ENCODE measurements at regions not wholly inside any gene's neighbourhood (a gene's known extent, or its start where the extent isn't known, plus 50 kb on each side); places are given as distances from the start of the nearest gene placed in this dataset.

DNA sequence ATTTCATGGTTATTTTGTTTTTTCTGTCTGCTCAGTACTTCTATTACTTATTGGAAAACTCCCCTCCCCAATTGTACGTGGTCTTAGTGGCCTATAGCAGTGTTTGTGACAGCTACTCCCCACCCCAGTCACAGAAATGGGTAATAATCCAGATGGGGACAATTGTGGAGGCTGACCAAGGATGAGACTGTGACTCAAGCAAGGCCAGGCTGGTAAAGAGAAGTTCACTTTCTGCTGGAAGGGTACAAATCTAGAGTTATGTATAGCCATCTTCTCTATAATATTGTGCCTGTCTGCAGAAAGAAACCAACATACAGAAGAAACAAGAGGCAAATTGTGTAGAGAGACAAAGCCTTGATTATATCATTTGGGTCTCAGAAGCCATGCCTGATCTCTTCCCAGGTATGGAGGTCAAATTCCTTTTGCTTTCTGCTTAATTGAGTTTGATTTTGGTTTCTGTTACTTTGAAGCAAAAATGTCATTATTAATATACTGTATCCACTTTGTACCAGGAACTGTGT is 270.4 kb downstream of the HLX start:
- no peak overlapping the region for H3K4me3 ChIP-seq (ENCODE audit: low read length in 2 of 2)
- H3K9me3 ChIP-seq (ENCODE audit: control insufficient read depth in 2 of 2, insufficient read depth in 1 of 2, low read length in 1 of 2): no peaks in the 10 kb centered on the region
- 91% methylated on average over 1 of the region's 1 CpG for WGBS
- no peaks in the 10 kb centered on the region for H3K4me1 ChIP-seq (ENCODE audit: control insufficient read depth in 2 of 2, insufficient read depth in 2 of 2, low read length in 2 of 2)
- H3K36me3 ChIP-seq (ENCODE audit: control insufficient read depth in 2 of 2, insufficient read depth in 2 of 2, low read length in 1 of 2): no peaks in the 10 kb centered on the region
- no peaks in the 10 kb centered on the region for H3K27me3 ChIP-seq (ENCODE audit: control insufficient read depth in 2 of 2, insufficient read depth in 1 of 2, low read length in 1 of 2)
- no peak for DNase-seq (ENCODE audit: low read depth in 6 of 9, low spot score in 9 of 9)
- H3K27ac ChIP-seq (ENCODE audit: low read depth in 1 of 2, low read length in 1 of 2): no peak overlapping the region

DNA sequence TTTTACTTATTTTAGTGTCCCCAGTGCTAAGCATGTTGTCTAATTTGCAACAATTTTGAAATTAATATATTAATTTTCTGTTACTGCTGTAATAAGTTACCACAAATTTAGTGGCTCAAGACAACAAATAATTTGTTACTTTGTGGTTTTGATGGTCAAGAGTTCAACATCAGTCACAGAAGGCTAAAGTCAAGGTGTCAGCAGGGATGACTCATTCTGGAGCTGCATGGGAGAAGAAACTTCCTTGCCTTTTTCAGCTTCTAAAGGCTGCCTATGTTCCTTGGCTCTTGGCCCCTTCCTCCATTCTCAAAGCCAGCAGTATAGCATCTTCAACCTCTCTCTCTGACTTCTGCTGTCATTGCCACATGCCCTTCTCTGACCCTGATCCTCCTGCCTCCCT is 271.8 kb downstream of the HLX start:
- Histone ChIP-seq H3K36me3 (ENCODE audit: control insufficient read depth in 2 of 2, insufficient read depth in 2 of 2, low read length in 1 of 2) (no peaks in the 10 kb centered on the region), H3K9me3 (ENCODE audit: control insufficient read depth in 2 of 2, insufficient read depth in 1 of 2, low read length in 1 of 2) (no peaks in the 10 kb centered on the region), H3K4me3 (ENCODE audit: low read length in 2 of 2) (no peak overlapping the region), H3K4me1 (ENCODE audit: control insufficient read depth in 2 of 2, insufficient read depth in 2 of 2, low read length in 2 of 2) (no peaks in the 10 kb centered on the region), H3K27ac (ENCODE audit: low read depth in 1 of 2, low read length in 1 of 2) (no peak overlapping the region), H3K27me3 (ENCODE audit: control insufficient read depth in 2 of 2, insufficient read depth in 1 of 2, low read length in 1 of 2) (no peaks in the 10 kb centered on the region)
- no peak for DNase-seq (ENCODE audit: low read depth in 6 of 9, low spot score in 9 of 9)

GRCh38 chr1:221154932-221155331 is 275.7 kb downstream of the HLX start:
- Histone ChIP-seq H3K9me3 (ENCODE audit: control insufficient read depth in 2 of 2, insufficient read depth in 1 of 2, low read length in 1 of 2) (no peaks in the 10 kb centered on the region), H3K27ac (ENCODE audit: low read depth in 1 of 2, low read length in 1 of 2) (no peak overlapping the region), H3K4me3 (ENCODE audit: low read length in 2 of 2) (no peak overlapping the region), H3K4me1 (ENCODE audit: control insufficient read depth in 2 of 2, insufficient read depth in 2 of 2, low read length in 2 of 2) (no peaks in the 10 kb centered on the region), H3K36me3 (ENCODE audit: control insufficient read depth in 2 of 2, insufficient read depth in 2 of 2, low read length in 1 of 2) (no peaks in the 10 kb centered on the region), H3K27me3 (ENCODE audit: control insufficient read depth in 2 of 2, insufficient read depth in 1 of 2, low read length in 1 of 2) (no peaks in the 10 kb centered on the region)
- DNase-seq (ENCODE audit: low read depth in 6 of 9, low spot score in 9 of 9): no peak
- 91% methylated on average over 1 of the region's 1 CpG for WGBS

DNA sequence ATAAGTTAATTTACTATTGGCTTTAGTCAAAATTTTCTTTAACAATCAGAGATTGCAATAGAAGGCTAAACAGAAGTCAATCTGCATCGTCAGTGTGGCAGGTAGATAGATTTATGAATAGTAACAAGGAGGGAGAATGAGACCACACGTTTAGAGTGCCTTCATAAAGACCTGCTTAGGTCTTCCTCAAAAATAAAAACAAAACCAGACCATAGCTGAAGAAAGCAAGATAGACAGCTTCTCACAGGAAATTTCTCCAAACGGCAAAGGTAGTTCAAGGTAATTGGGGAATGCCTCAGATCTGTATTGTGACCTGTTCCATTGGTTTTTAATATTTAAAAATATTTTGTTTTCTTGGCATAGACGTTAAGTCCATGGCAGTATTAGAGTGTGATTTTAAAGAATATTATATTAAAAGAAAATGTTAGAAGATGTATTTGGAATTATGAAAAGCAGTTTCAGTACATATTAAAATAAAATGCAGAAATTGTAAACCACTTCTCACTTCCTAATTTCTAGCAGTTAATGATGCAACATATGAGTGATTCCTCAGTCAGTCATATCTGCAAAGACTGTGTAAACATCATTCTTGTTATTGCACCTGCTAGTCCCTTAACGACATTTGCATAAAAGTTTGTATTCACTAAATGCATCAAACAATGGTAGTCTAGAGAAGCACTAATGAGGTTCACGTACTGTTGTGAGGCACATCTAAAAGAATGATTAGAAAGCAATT is 278.0 kb downstream of the HLX start:
- H3K4me1 ChIP-seq (ENCODE audit: control insufficient read depth in 2 of 2, insufficient read depth in 2 of 2, low read length in 2 of 2): no peaks in the 10 kb centered on the region
- H3K36me3 ChIP-seq (ENCODE audit: control insufficient read depth in 2 of 2, insufficient read depth in 2 of 2, low read length in 1 of 2): no peaks in the 10 kb centered on the region
- no peaks in the 10 kb centered on the region for H3K9me3 ChIP-seq (ENCODE audit: control insufficient read depth in 2 of 2, insufficient read depth in 1 of 2, low read length in 1 of 2)
- no peak overlapping the region for H3K27ac ChIP-seq (ENCODE audit: low read depth in 1 of 2, low read length in 1 of 2)
- no peak for DNase-seq (ENCODE audit: low read depth in 6 of 9, low spot score in 9 of 9)
- WGBS: 62% methylated on average over 6 of the region's 6 CpGs
- no peaks in the 10 kb centered on the region for H3K27me3 ChIP-seq (ENCODE audit: control insufficient read depth in 2 of 2, insufficient read depth in 1 of 2, low read length in 1 of 2)
- H3K4me3 ChIP-seq (ENCODE audit: low read length in 2 of 2): no peak overlapping the region

GRCh38 chr1:221159608-221160007 is 280.4 kb downstream of the HLX start:
- H3K4me3 ChIP-seq (ENCODE audit: low read length in 2 of 2): no peak overlapping the region
- H3K27ac ChIP-seq (ENCODE audit: low read depth in 1 of 2, low read length in 1 of 2): no peak overlapping the region
- DNase-seq (ENCODE audit: low read depth in 6 of 9, low spot score in 9 of 9): no peak
- H3K4me1 ChIP-seq (ENCODE audit: control insufficient read depth in 2 of 2, insufficient read depth in 2 of 2, low read length in 2 of 2): no peaks in the 10 kb centered on the region
- H3K27me3 ChIP-seq (ENCODE audit: control insufficient read depth in 2 of 2, insufficient read depth in 1 of 2, low read length in 1 of 2): no peaks in the 10 kb centered on the region
- WGBS: 100% methylated on average over 2 of the region's 2 CpGs
- H3K36me3 ChIP-seq (ENCODE audit: control insufficient read depth in 2 of 2, insufficient read depth in 2 of 2, low read length in 1 of 2): no peaks in the 10 kb centered on the region
- no peaks in the 10 kb centered on the region for H3K9me3 ChIP-seq (ENCODE audit: control insufficient read depth in 2 of 2, insufficient read depth in 1 of 2, low read length in 1 of 2)

GRCh38 chr1:221161571-221162041 is 282.4 kb downstream of the HLX start:
- 87% methylated on average over 1 of the region's 1 CpG for WGBS

GRCh38 chr1:221162352-221162751 is 283.1 kb downstream of the HLX start:
- Histone ChIP-seq H3K36me3 (ENCODE audit: control insufficient read depth in 2 of 2, insufficient read depth in 2 of 2, low read length in 1 of 2) (no peaks in the 10 kb centered on the region), H3K9me3 (ENCODE audit: control insufficient read depth in 2 of 2, insufficient read depth in 1 of 2, low read length in 1 of 2) (no peaks in the 10 kb centered on the region), H3K4me1 (ENCODE audit: control insufficient read depth in 2 of 2, insufficient read depth in 2 of 2, low read length in 2 of 2) (no peaks in the 10 kb centered on the region), H3K4me3 (ENCODE audit: low read length in 2 of 2) (no peak overlapping the region), H3K27me3 (ENCODE audit: control insufficient read depth in 2 of 2, insufficient read depth in 1 of 2, low read length in 1 of 2) (no peaks in the 10 kb centered on the region), H3K27ac (ENCODE audit: low read depth in 1 of 2, low read length in 1 of 2) (no peak overlapping the region)
- DNase-seq (ENCODE audit: low read depth in 6 of 9, low spot score in 9 of 9): no peak
- WGBS: 94% methylated on average over 2 of the region's 2 CpGs

More at GRCh38 chr1:221161571-221162041, 282.4 kb downstream of the HLX start:
- Histone ChIP-seq H3K27me3 (ENCODE audit: control insufficient read depth in 2 of 2, insufficient read depth in 1 of 2, low read length in 1 of 2) (no peaks in the 10 kb centered on the region), H3K27ac (ENCODE audit: low read depth in 1 of 2, low read length in 1 of 2) (no peak overlapping the region), H3K4me3 (ENCODE audit: low read length in 2 of 2) (no peak overlapping the region), H3K9me3 (ENCODE audit: control insufficient read depth in 2 of 2, insufficient read depth in 1 of 2, low read length in 1 of 2) (no peaks in the 10 kb centered on the region), H3K4me1 (ENCODE audit: control insufficient read depth in 2 of 2, insufficient read depth in 2 of 2, low read length in 2 of 2) (no peaks in the 10 kb centered on the region), H3K36me3 (ENCODE audit: control insufficient read depth in 2 of 2, insufficient read depth in 2 of 2, low read length in 1 of 2) (no peaks in the 10 kb centered on the region)
- DNase-seq (ENCODE audit: low read depth in 6 of 9, low spot score in 9 of 9): no peak

- Histone ChIP-seq H3K4me3 (ENCODE audit: low read length in 2 of 2) (no peak overlapping the region), H3K9me3 (ENCODE audit: control insufficient read depth in 2 of 2, insufficient read depth in 1 of 2, low read length in 1 of 2) (no peaks in the 10 kb centered on the region), H3K27ac (ENCODE audit: low read depth in 1 of 2, low read length in 1 of 2) (no peak overlapping the region), H3K4me1 (ENCODE audit: control insufficient read depth in 2 of 2, insufficient read depth in 2 of 2, low read length in 2 of 2) (no peaks in the 10 kb centered on the region), H3K27me3 (ENCODE audit: control insufficient read depth in 2 of 2, insufficient read depth in 1 of 2, low read length in 1 of 2) (no peaks in the 10 kb centered on the region), H3K36me3 (ENCODE audit: control insufficient read depth in 2 of 2, insufficient read depth in 2 of 2, low read length in 1 of 2) (no peaks in the 10 kb centered on the region)
- no peak for DNase-seq (ENCODE audit: low read depth in 6 of 9, low spot score in 9 of 9)
- 95% methylated on average over 2 of the region's 2 CpGs for WGBS
These were observed 283.7 kb downstream of the HLX start for GRCh38 chr1:221162939-221163338.

GRCh38 chr1:221164029-221164428 is 284.8 kb downstream of the HLX start:
- H3K9me3 ChIP-seq (ENCODE audit: control insufficient read depth in 2 of 2, insufficient read depth in 1 of 2, low read length in 1 of 2): no peaks in the 10 kb centered on the region
- no peak for DNase-seq (ENCODE audit: low read depth in 6 of 9, low spot score in 9 of 9)
- H3K27me3 ChIP-seq (ENCODE audit: control insufficient read depth in 2 of 2, insufficient read depth in 1 of 2, low read length in 1 of 2): no peaks in the 10 kb centered on the region
- H3K36me3 ChIP-seq (ENCODE audit: control insufficient read depth in 2 of 2, insufficient read depth in 2 of 2, low read length in 1 of 2): no peaks in the 10 kb centered on the region
- H3K4me1 ChIP-seq (ENCODE audit: control insufficient read depth in 2 of 2, insufficient read depth in 2 of 2, low read length in 2 of 2): no peaks in the 10 kb centered on the region
- WGBS: 100% methylated on average over 1 of the region's 1 CpG
- H3K4me3 ChIP-seq (ENCODE audit: low read length in 2 of 2): no peak overlapping the region
- H3K27ac ChIP-seq (ENCODE audit: low read depth in 1 of 2, low read length in 1 of 2): no peak overlapping the region
